Progenitor cell of endocrine pancreas (in vitro differentiated cells): ENCODE measurements at regions not wholly inside any gene's neighbourhood (a gene's known extent, or its start where the extent isn't known, plus 50 kb on each side); places are given as distances from the start of the nearest gene placed in this dataset.

Experiments used
- DNase-seq: peaks from one replicate; pipeline ENCODE4 v3.0.0; 2021; ENCODE audit warnings: low spot score; ENCODE audit not compliant: unreplicated experiment
- H3K27ac Mint-ChIP-seq: 2 replicates; pipeline ENCODE4 v1.8.0; 2021; ENCODE audit warnings: mild to moderate bottlenecking, moderate library complexity, mixed read lengths
- H3K27me3 Mint-ChIP-seq: 2 replicates; pipeline ENCODE4 v1.8.0; 2021; ENCODE audit warnings: mixed read lengths
- H3K36me3 Mint-ChIP-seq: 2 replicates; pipeline ENCODE4 v1.8.0; 2022; ENCODE audit warnings: mixed read lengths; ENCODE audit not compliant: insufficient read depth
- H3K4me1 Mint-ChIP-seq: 2 replicates; pipeline ENCODE4 v1.8.0; 2021; ENCODE audit warnings: low read depth, mixed read lengths
- H3K4me3 Mint-ChIP-seq: 2 replicates; pipeline ENCODE4 v1.8.0; 2021; ENCODE audit warnings: low read depth, mild to moderate bottlenecking, moderate library complexity, mixed read lengths
- H3K9me3 Mint-ChIP-seq: 2 replicates; pipeline ENCODE4 v1.8.0; 2021; ENCODE audit warnings: low read depth, mixed read lengths
- TF ChIP-seq, protein P1 (sequence below): fragments of 200-600 bp; sonication (generic); IDR thresholded peaks from one replicate; pipeline ENCODE4 v1.5.0; 2021; ENCODE audit warnings: antibody characterized with exemption, mild to moderate bottlenecking; ENCODE audit not compliant: unreplicated experiment

DNA sequence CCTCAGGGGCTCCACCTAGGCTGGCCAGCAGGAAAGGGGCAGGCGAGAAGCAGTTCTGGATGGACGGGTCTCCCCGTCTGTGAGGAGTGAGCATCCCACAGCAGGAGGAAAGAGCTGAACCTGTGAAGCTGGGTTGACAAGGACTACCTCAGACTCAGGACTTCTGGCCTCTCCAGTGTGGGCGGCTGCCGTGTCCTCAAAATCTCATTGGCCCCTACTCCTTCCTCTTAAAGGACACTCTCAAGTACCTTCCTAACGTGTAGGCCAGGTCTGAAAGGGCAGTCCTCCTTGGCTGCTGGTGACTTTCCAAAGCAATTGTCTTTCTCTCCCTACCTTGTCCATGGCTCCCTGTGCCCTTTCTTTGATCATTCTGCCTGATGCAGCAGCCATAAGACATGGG lies 107.0 kb upstream of the AKIP1 start:
- H3K9me3 Mint-ChIP-seq, result no peaks in the 10 kb centered on the region
- TF ChIP-seq, protein P1, sequence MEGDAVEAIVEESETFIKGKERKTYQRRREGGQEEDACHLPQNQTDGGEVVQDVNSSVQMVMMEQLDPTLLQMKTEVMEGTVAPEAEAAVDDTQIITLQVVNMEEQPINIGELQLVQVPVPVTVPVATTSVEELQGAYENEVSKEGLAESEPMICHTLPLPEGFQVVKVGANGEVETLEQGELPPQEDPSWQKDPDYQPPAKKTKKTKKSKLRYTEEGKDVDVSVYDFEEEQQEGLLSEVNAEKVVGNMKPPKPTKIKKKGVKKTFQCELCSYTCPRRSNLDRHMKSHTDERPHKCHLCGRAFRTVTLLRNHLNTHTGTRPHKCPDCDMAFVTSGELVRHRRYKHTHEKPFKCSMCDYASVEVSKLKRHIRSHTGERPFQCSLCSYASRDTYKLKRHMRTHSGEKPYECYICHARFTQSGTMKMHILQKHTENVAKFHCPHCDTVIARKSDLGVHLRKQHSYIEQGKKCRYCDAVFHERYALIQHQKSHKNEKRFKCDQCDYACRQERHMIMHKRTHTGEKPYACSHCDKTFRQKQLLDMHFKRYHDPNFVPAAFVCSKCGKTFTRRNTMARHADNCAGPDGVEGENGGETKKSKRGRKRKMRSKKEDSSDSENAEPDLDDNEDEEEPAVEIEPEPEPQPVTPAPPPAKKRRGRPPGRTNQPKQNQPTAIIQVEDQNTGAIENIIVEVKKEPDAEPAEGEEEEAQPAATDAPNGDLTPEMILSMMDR, result no peak
- no peak overlapping the region for H3K4me3 Mint-ChIP-seq
- H3K27me3 Mint-ChIP-seq, result no peaks in the 10 kb centered on the region
- DNase-seq, result no peak
- H3K4me1 Mint-ChIP-seq, result peaks cover 21% of the 10 kb centered on the region
- peaks cover 4% of the 10 kb centered on the region for H3K36me3 Mint-ChIP-seq
- H3K27ac Mint-ChIP-seq, result peak overlapping the region; percentile 20

DNA sequence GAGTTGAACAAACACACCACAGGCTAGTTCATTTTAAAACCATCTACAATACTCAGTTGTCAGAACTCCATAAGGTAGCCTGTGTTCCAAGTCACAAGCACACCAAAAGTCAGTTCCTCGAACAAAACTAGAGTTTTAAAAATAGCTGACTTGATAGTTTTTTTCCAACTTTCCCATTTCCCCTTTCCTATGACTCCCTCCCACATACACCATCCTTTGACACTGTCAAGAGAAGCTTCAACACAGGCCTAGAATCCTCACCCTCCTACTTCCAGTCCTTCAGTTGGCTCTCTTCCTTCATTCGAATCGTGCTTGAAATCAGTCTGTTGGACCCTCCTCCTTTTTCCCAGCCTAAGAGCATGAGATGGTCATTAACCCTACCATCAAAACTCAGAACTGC lies 105.7 kb upstream of the AKIP1 start:
- Mint-ChIP-seq H3K9me3 (no peaks in the 10 kb centered on the region), H3K27me3 (no peaks in the 10 kb centered on the region), H3K4me1 (peaks cover 34% of the 10 kb centered on the region), H3K36me3 (peaks cover 2% of the 10 kb centered on the region), H3K4me3 (no peak overlapping the region), H3K27ac (peak overlapping the region; percentile 7)
- TF ChIP-seq, protein P1, result no peak
- no peak for DNase-seq

DNA sequence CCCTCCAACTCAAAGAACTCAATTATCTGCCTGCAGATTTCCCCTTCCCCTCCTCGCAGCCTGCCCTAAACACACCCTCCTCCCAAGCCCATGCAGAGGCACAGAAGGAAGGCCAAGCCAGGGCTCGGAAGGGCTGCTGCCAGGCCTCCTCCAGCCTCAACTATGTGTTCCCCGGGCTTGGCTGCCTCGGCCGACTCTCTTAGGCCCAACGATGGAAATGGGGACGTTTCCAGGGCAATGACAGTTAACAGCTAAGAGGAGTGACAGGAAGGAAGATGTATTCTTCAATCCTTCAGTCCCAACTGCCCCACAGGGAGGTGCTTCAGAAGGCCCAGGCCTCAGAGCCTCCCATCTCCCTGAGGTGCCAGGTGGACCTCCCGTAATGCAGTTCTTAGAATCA lies 104.0 kb upstream of the AKIP1 start:
- Mint-ChIP-seq H3K27me3 (no peaks in the 10 kb centered on the region), H3K4me1 (peaks cover 33% of the 10 kb centered on the region), H3K36me3 (peaks cover 2% of the 10 kb centered on the region), H3K9me3 (no peaks in the 10 kb centered on the region), H3K27ac (no peak overlapping the region), H3K4me3 (no peak overlapping the region)
- no peak for DNase-seq
- TF ChIP-seq, protein P1, result no peak

- TF ChIP-seq, protein P1, result no peak
- no peaks in the 10 kb centered on the region for H3K9me3 Mint-ChIP-seq
- no peak overlapping the region for H3K4me3 Mint-ChIP-seq
- H3K4me1 Mint-ChIP-seq, result peaks cover 33% of the 10 kb centered on the region
- peaks cover 2% of the 10 kb centered on the region for H3K36me3 Mint-ChIP-seq
- no peak overlapping the region for H3K27ac Mint-ChIP-seq
- no peak for DNase-seq
- no peaks in the 10 kb centered on the region for H3K27me3 Mint-ChIP-seq
Observed at GRCh38 chr11:8807544-8808225, 103.3 kb upstream of the AKIP1 start.

DNA sequence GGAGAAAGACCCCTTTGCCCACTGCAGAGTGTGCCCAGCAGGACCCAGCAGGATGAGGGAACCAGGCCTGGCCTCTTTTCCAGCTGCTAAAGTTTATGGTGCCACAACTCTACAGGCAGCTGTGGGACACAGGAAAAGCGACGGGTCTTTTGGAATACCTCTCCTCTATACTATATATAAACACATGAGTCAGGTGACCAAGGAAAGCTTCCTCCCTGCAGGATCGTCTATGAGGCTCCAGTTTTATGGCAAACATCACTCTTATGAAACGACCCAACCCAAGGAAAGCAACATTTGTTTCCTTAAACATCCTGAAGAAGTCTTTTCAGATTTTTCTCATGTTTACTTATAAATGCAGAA lies 102.8 kb upstream of the AKIP1 start:
- peaks cover 2% of the 10 kb centered on the region for H3K36me3 Mint-ChIP-seq
- no peak for DNase-seq
- H3K4me3 Mint-ChIP-seq, result no peak overlapping the region
- TF ChIP-seq, protein P1, result no peak
- H3K27me3 Mint-ChIP-seq, result no peaks in the 10 kb centered on the region
- H3K9me3 Mint-ChIP-seq, result no peaks in the 10 kb centered on the region
- peaks cover 33% of the 10 kb centered on the region for H3K4me1 Mint-ChIP-seq
- no peak overlapping the region for H3K27ac Mint-ChIP-seq
